ENCODE measurements at regions not wholly inside any gene's neighbourhood (a gene's known extent, or its start where the extent isn't known, plus 50 kb on each side); places are given as distances from the start of the nearest gene placed in this dataset.

DNA sequence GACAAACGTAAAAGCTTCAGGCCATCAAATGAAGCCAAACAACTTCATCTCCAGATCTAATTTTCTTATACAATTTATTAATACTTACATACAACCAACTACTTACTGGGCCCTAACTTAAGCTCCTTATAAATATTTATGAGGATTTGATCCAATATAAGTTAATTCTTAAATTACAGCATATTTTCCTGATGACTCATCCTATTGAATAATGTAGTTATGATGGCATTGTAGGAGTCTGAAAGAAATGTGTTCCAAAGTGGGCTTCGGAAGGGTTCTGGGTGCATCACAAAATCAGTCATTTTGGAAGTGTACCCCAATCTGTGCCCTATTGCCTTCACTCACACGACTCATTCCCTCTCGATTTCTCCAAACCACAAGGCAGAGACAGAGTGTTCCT lies 455.1 kb upstream of the CTSO start:
- TF ChIP-seq, protein P1, sequence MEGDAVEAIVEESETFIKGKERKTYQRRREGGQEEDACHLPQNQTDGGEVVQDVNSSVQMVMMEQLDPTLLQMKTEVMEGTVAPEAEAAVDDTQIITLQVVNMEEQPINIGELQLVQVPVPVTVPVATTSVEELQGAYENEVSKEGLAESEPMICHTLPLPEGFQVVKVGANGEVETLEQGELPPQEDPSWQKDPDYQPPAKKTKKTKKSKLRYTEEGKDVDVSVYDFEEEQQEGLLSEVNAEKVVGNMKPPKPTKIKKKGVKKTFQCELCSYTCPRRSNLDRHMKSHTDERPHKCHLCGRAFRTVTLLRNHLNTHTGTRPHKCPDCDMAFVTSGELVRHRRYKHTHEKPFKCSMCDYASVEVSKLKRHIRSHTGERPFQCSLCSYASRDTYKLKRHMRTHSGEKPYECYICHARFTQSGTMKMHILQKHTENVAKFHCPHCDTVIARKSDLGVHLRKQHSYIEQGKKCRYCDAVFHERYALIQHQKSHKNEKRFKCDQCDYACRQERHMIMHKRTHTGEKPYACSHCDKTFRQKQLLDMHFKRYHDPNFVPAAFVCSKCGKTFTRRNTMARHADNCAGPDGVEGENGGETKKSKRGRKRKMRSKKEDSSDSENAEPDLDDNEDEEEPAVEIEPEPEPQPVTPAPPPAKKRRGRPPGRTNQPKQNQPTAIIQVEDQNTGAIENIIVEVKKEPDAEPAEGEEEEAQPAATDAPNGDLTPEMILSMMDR (IDR thresholded peaks at IDR 0.05; ENCODE audit: insufficient read depth, low read length): no peak
- no peak overlapping the region for H3K4me3 ChIP-seq (ENCODE audit: low read depth, low read length)
- no peak for DNase-seq (ENCODE audit: low read depth)

DNA sequence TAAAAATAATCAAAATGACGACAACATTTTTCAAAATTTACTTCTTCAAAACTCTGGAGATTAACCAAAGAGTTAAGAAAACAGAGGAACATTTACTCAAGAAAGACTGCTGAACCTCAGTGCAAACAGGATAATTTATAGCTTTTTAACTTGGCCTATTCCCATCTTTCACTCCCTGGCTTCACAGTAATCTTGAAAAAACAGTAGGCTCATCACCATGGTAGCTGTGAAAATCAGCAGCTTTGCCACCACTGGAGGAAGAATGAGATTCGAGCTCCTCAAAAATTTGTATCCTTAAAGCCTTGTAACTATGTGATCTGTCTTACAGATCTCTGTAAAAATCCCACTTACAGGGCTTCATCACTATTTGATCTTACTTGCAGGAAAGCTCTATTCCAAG lies 447.7 kb upstream of the CTSO start:
- TF ChIP-seq, protein P1 (IDR thresholded peaks at IDR 0.05; ENCODE audit: insufficient read depth, low read length): no peak
- no peak for DNase-seq (ENCODE audit: low read depth)

DNA sequence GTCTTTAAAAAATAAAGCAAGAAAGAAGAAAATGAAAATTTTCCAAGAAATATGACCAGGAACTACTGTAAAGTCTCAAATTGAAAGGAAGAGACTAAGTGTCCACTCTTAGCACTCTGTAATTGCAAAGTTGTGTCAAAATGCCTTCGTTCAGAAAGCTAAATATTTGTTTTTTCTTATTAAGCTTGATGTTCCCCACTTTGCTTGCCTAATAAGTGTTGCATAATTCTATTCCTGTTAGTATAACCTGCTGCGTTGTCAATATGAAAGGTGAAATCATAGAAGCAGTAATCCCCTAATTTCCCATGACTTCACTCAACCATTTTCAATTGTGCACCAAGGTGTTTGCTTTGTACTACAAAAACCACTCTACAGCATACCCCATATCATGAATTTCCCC lies 442.9 kb upstream of the CTSO start:
- DNase-seq (ENCODE audit: low read depth): no peak
- no peak overlapping the region for H3K4me3 ChIP-seq (ENCODE audit: low read depth, low read length)

More for the DNA sequence above, 447.7 kb upstream of the CTSO start:
- H3K4me3 ChIP-seq (ENCODE audit: low read depth, low read length): no peak overlapping the region

DNA sequence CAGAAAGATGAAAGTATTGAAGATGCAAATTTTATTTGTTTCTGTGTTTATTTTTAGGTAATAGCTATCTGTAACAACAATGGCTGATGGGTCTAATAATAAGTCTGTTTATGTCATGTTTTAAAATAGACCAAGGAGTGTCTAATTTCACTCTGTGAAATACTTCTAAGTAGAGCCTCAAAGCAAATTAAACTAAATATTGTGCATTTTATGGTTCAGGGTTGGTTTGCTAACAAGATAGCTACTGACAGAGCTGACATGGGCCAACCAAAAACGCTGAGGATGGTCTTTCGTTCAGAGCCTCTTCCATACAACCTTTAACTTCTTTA lies 437.6 kb upstream of the CTSO start:
- no peak for DNase-seq (ENCODE audit: low read depth)
- H3K4me3 ChIP-seq (ENCODE audit: low read depth, low read length): no peak overlapping the region
- TF ChIP-seq, protein P1 (IDR thresholded peaks at IDR 0.05; ENCODE audit: insufficient read depth, low read length): no peak

More for the DNA sequence above, 442.9 kb upstream of the CTSO start:
- TF ChIP-seq, protein P1 (IDR thresholded peaks at IDR 0.05; ENCODE audit: insufficient read depth, low read length): no peak

DNA sequence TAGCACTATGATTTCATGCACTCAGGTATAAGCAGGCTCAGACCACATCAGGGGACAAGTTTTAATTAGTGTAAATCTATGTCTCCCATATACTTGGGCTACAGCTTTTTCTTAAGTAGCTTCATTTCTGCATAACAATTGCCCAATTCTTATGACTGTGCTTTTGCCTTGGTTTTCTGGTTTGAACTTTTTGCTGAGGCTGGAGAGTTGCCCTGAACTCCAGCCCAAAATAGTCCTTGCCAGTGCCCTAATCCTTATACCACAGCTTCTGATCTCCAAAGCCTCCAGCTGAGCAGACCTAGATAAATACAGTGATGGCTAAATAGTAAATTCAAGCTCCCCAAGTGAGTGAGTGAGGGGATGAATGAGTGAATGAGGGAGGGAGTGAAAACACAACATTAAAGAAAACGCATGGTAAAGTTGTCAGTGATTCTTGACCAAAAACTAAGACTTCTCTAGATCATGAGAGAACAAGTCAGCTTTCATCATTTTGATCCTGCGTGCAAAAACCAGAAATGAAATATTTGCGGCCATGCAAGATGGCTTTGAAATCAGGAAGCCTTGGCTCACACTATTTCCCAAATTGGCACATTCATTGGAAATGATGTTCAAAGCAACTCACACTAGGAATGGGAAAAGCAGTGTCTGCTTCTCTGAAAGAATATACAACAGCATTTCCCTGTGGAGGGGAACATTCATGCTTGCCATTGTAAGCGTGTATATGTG lies 437.1 kb upstream of the CTSO start:
- peak; percentile 48 for DNase-seq (ENCODE audit: low read depth)
- TF ChIP-seq, protein P1 (IDR thresholded peaks at IDR 0.05; ENCODE audit: insufficient read depth, low read length): no peak
- H3K4me3 ChIP-seq (ENCODE audit: low read depth, low read length): no peak overlapping the region

GRCh38 chr4:156388826-156389225 lies 435.2 kb upstream of the CTSO start:
- TF ChIP-seq, protein P1 (IDR thresholded peaks at IDR 0.05; ENCODE audit: insufficient read depth, low read length): no peak
- no peak overlapping the region for H3K4me3 ChIP-seq (ENCODE audit: low read depth, low read length)
- DNase-seq (ENCODE audit: low read depth): no peak
